DMS153 treated with DMSO at 0.1 percent for 48 hours (cell line): ENCODE measurements at regions not wholly inside any gene's neighbourhood (a gene's known extent, or its start where the extent isn't known, plus 50 kb on each side); places are given as distances from the start of the nearest gene placed in this dataset.
"Not testable (repeated sequence)": the region's sequence is repeated elsewhere in the genome, so short reads cannot be mapped to it uniquely, and the experiment has no call there.

ENCODE experiments used
- DNase-seq: peaks from one replicate; lab custom pipeline; 2025; ENCODE audit not compliant: unreplicated experiment; lab: John Stamatoyannopoulos, UW

- no peak for DNase-seq
Observed at GRCh38 chr11:23644443-23644842, 784.2 kb upstream of the CCDC179 start.

DNA sequence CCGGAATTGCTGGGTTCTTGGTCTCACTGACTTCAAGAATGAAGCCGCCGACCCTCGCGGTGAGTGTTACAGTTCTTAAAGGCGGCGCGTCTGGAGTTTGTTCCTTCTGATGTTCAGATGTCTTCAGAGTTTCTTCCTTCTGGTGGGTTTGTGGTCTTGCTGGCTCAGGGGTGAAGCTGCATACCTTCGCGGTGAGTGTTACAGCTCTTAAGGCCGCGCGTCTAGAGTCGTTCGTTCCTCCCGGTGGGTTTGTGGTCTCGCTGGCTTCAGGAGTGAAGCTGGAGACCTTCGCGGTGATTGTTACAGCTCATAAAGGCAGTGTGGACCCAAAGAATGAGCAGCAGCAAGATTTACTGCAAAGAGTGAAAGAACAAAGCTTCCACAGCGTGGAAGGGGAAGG lies 792.1 kb upstream of the CCDC179 start:
- DNase-seq: not testable (repeated sequence)

DNA sequence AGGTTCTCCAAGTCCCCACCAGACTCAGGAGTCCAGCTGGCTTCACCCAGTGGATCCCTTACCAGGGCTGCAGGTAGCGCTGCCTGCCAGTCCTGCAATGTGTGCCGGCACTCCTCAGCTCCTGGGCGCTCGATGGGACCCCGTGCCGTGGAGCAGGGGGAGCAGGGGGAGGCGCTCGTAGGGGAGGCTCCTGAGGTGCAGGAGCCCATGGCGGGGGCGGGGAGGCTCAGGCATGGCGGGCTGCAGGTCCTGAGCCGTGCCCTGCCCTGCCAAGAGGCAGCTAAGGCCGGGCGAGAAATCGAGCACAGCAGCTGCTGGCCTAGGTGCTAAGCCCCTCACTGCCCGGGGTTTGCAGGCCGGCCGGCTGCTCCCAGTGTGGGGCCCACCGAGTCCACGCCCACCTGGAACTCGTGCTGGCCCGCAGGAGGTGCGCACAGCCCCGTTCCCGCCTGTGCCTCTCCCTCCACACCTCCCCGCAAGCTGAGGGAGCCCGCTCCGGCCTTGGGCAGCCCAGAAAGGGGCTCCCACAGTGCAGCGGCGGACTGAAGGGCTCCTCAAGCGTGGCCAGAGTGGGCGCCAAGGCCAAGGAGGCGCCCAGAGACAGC lies 792.9 kb upstream of the CCDC179 start:
- DNase-seq: no peak

DNA sequence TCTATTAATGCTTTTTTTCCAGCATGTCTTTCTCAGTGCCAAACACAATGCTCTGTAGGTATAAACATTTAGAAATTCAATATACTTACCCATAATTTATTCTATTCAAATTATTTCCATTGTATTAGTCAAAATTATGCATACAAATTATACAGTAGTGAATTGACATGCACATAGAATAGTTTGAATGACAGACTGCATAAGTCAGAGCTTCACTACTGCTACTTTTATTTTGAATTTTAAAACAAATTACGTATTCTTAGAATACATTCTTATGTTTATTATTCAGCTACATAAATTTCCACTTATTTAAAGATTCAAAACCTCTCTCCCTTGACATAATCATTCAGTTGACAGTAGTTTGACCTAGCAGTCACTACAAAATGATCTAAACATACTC lies 808.0 kb upstream of the CCDC179 start:
- DNase-seq: no peak

DNA sequence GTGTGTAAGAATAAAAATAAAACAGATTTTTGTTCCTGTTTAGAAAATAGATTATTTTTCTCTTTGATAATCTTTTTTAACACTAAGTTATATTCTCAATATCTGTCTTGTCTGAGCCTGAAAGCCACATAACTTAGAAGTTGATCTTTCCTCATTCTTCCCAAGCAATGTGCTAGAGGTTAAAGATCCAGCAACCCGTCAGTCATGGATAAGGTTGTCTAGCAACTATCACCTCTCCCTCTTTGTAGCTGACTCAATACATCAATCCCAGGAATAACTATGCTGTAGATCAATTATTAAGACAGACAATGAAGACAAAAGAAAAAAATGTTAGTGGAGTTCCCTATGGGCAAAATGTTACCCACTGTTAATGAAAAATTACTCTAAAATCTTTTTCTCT lies 813.1 kb upstream of the CCDC179 start:
- no peak for DNase-seq

DNA sequence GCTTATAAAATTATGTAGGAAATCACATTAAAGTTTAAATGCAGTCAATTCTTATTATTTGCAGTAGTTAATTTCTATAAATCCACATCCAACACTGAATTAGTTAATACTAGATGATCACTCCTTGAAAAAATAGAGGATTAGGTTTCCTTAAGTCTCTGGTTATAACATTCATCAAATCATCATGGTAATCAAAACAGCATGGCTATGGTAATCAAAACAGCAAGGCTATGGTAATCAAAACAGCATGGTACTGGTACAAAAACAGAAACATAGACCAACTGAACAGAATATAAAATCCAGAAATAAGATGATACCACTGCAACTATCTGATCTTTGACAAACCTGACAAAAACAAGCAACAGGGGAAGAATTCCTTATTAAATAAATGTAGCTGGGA lies 814.6 kb upstream of the CCDC179 start:
- DNase-seq: no peak

- no peak for DNase-seq
Observed at GRCh38 chr11:23679041-23679440, 817.8 kb upstream of the LUZP2 start.

- no peak for DNase-seq
Observed at GRCh38 chr11:23679981-23680380, 816.9 kb upstream of the LUZP2 start.

DNA sequence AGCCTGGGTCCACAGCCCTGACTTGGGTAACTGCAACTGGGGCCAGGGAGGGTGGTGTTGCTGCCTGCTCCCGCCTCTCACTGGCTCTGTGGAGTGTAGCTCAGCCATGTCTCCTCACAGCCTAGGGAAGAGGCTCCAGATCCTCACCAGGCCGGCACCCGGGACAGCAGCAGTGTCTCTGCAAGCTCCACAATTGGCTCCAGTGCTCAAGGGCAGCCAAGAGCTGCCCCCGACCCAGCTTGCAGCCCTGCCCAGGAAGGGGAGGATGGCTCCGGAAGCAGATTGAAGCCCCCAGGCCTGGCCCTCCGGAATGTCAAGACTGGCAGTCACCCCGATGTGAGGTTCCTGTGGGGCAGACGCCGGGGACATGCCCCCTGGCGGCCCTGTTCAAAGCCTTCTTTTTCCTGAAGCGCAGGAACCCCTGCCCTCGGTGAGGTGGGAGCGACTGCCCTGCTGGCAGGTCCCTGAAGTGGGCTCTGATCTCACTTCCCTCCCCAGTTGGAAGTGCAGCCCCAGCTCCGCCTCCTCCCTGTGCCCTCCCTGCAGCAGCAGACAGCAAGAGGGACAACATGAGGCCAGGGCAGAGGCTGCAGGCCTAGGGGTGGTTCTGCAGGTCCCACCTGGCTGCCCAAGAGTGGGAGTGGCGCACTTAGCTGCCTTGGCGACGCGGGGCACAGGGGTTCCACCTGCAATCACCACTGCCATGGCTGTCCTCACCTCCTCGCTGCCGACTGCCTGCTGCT lies 816.2 kb upstream of the LUZP2 start:
- DNase-seq: no peak

DNA sequence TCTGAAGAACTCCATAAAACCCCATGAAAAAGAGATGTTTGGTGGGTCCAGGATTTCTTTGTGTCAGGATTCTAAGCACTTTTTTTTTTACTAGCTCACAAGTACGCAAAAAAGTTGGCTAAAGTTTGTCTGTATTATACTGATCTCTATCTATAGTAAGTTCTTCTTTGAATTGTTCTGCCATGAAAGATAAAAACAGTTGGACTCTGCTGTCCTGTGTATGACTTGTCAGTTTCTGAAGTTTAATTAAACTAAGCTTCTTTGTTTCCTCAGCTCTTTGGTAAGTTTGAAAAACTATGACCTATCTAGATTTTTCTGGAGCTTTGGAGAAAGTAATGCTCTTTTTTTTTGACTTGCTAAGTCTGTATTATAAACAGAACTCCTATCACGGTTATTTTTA lies 812.2 kb upstream of the LUZP2 start:
- no peak for DNase-seq

DNA sequence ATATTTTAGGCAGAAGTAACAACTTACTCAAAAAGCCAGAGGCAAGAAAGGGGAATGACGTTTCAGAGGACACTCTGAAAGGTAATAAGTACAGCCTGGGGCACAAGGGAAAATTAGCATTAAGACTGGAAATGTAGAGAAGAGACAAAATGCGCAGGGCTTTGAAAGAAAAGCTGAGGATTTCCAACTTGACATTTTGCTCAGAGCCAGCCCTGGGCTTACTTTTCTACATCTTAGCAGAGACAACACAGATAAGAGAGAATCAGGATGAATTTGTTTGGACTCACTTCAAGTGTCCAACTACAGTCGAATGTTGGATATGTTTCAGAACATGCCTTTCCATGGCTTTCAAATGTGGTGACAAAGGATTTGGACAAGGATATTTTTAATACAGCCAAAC lies 808.9 kb upstream of the LUZP2 start:
- DNase-seq: no peak

- DNase-seq: no peak
Observed at GRCh38 chr11:23688411-23688810, 808.4 kb upstream of the LUZP2 start.

DNA sequence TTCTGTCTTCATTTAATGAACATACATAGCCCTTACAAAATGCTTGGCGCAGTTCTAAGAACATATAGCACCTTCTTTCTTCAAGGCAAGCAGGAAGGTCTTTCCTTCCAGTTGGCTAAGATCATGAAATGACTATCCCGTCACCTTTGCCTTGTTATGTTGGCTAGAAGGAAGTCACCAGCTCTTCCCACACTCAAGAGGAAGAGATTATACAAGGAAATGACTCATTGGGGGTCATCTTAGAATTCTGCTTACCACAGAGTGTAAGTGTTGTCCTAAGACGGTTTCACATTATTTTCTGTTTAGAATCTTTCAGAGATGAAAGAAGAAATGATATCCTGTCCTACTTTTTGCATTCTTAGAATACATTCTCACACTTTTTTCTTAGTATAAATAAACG lies 808.0 kb upstream of the LUZP2 start:
- DNase-seq: no peak

DNA sequence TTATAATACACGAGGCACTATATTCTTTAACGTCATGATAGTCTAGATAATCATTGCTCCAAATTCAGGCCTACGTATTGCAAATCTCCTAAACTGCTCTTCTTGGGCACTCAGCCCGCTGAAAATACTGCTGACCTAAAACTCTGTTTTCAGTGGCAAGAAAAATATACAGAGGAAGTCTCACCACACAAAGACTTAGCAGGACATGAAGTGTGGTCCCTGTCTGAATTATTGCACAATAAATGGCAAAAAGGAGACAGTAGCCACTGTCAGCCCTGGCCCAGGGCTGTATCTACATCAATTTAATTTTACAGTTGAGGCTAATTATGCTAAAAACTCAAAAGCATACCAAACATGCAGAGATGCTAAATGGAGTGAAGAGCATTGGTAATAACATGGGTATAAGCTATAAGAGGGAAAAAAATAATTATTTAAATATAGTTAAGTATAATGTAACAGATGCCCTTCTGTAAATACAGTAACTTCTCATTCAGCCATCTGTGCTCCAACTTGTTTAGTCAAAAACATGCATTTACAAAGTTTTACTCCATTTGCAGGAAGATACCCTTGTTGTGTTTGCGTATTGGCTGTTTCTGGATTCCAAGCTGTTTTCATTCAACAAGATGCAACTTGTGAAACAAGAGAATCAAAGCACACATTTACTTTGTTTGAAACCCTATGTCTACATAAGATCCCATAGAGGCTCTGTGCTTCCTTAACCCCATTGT lies 800.0 kb upstream of the LUZP2 start:
- DNase-seq: no peak

- no peak for DNase-seq
Observed at GRCh38 chr11:23704183-23704582, 792.7 kb upstream of the LUZP2 start.

DNA sequence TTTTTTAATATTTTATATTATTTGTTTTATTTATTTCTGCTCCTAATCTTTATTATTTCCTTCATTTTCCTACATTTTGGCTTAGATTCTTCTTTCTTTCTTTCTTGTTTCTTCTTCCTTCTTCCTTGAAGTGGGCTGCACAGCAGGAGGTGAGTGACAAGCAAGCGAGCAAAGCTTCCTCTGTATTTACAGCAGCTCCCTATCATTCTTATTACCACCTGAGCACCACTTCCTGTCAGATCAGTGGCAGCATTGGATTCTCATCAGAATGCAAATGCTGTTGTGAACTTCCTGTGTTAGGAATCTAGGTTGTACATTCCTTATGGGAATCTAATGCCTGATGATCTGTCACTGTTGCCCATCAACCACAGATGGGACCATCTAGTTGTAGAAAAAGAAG lies 784.9 kb upstream of the LUZP2 start:
- no peak for DNase-seq

DNA sequence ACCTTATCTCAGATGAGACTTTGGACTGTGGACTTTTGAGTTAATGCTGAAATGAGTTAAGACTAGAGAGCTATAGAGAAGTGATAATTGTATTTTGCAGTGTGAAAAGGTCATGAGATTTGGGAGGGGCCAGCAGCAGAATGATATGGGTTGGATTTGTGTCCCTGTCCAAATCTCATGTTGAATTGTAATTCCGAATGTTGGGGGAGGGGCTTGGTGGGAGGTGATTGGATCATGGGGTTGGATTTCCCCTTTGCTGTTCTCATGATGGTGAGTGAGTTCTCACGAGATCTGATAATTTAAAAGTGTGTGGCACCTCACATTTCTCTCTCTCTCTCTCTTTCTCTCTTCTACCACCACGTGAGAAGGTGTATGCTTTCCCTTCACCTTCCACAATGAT lies 777.8 kb upstream of the LUZP2 start:
- no peak for DNase-seq

DNA sequence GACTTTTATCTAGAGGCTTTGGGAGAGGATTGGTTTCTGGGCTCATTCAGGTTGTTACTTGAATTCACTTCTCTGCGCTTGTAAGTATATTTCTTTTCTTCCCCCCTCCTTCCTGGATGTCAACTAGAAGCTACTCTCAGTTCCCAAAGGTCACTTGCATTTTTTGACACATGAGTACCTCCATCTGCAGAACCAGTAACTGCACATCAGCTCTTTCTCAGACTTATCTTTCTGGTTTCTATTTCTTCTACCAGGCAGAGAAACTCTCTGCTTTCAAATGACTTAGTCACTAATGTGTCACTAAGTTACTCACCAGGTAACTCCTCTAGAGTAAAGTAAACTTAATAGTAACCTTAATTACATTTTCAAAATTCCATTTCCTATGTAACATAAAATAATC lies 773.0 kb upstream of the LUZP2 start:
- no peak for DNase-seq

- no peak for DNase-seq
Observed at GRCh38 chr11:23725752-23726151, 771.1 kb upstream of the LUZP2 start.

- no peak for DNase-seq
Observed at GRCh38 chr11:23727387-23727786, 769.5 kb upstream of the LUZP2 start.

DNA sequence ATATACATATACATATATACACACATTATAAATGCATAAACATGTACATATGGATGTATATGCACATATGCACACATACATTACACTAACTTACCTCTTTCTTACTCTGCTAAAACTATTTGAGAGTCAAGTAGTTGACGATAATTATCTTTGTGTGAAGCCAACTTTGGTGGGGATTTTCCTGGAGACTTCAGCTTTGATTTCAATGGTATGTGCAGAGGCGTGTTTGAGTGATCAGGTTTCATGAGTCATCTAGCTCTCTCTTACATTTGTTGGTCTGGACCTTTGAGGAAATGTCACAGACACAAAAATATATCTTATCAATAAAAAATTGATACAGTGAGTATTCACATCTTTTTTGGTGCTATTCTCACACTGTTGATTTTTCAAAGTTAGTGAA lies 769.1 kb upstream of the LUZP2 start:
- no peak for DNase-seq

- DNase-seq: no peak
Observed at GRCh38 chr11:23729088-23729487, 767.8 kb upstream of the LUZP2 start.
